Left colon (tissue), 2 donors: ENCODE measurements at regions not wholly inside any gene's neighbourhood (a gene's known extent, or its start where the extent isn't known, plus 50 kb on each side); places are given as distances from the start of the nearest gene placed in this dataset.
"Not testable (repeated sequence)": the region's sequence is repeated elsewhere in the genome, so short reads cannot be mapped to it uniquely, and the experiment has no call there.

Source experiments
- ATAC-seq: fragments of 200-7000 bp; cut with Tn5 transposase; one replicate; pipeline ENCODE4 v1.9.1; 2020; ENCODE audit warnings: mild to moderate bottlenecking, moderate library complexity
- DNase-seq, 2 donors: peaks; one replicate each; pipeline ENCODE4 v3.0.0-alpha.2; 2020
- intact Hi-C, 2 donors: fragments of 100-400 bp; cut with DNase I in 1 of 2; cut with micrococcal nuclease in 1 of 2; formaldehyde crosslinking; loops; one replicate each; pipeline versions ENCODE4 v1.11.2 to v1.14.0; 2022; cut with DNase I, micrococcal nuclease
- donor health status: DM: no; HTN: no; CAD: no.
- donor health status: DM: yes; HTN: yes; CAD: no.

- ATAC-seq (no peak), DNase-seq (no peak)
- intact Hi-C loops = no loop called here
These were observed 65.7 kb upstream of the SELENOP start for GRCh38 chr5:42877431-42877830.

DNA sequence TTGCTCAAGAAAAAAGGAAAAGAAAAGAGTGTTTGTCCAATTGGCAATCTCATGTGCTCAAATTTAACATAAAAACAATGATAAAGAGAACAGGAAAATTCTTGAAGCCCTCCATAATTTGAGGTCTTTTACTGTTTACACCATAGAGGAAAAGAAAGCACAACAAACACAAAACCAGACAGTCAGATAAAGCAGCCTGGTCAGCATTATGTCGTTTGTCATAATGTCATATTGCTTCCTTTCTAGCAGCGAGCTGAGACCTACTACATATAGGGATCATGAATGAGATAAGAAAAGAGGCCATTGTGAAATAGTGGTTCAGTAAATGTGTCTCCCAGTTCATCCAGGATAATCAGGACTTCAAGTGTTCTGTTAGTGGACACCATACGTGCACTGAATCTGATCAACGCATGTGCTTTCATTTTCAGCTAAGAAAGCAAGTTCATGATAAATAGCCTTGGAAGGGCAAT, 64.7 kb upstream of the SELENOP start:
- intact Hi-C loops = no loop called here
- ATAC-seq = peak; percentile 31
- no peak for DNase-seq

DNA sequence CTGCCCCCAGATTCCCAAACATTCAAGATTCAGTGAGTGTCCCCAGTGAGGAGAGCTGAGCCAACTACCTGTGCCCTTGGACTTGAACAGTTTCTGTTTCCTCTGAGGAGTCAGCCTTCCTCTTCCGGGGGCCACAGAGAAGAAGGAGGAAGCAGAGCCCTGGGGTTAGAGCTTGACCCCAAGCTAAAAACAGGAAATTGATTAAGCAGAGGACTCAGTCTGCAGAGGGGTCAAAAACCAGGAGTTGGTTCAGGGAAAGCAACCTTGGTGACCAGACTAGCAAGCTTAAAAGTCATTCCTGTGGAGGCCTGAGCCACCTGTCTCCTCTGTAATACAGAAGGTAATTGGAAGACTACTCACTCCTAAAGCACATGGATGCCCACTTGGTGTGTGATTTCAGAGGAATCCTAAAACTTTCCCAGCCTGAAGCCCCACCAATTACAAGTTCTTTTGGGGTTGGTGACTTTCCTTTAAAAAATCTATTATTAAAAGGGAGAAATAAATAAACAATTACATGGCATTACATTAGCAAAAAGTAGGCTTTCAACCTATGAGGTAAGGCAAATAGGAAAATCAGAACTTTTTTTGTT, 64.2 kb upstream of the SELENOP start:
- DNase-seq (no peak), ATAC-seq (peak; percentile 5)
- intact Hi-C loops = no loop called here

GRCh38 chr5:42875211-42875610, 63.5 kb upstream of the SELENOP start:
- intact Hi-C loops = no loop called here

DNA sequence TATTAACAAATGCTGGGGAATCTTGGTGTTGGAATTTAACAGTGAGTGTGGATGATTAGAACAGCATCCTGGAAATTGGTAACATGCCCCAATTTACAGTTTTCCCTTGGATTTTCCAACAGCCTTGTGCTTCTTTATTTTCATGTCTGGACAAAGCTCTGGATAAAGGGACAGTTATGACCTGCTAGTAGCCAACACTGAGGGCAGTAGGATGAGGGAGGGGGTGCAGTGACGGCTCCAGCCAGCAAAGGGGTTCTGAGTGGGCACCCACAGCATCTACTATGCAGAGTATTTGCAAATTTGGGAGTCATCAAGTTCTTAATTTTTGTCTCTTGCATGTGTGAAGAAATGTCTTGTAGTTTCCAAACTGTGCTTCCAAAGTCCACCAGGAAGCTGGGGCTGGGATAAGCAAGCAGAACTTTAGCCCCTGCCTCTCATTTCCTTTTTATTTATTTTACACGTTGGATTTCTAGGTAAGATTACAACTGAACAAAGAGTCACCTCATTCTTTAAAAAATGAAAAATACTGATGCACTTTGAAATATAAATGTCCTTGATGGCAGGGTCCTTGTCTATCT, 63.0 kb upstream of the SELENOP start:
- intact Hi-C loops = no loop called here
- DNase-seq = peak; percentile 37 to 42
- peak; percentile 42 for ATAC-seq

More at GRCh38 chr5:42875211-42875610, 63.5 kb upstream of the SELENOP start:
- no peak for DNase-seq
- no peak for ATAC-seq

DNA sequence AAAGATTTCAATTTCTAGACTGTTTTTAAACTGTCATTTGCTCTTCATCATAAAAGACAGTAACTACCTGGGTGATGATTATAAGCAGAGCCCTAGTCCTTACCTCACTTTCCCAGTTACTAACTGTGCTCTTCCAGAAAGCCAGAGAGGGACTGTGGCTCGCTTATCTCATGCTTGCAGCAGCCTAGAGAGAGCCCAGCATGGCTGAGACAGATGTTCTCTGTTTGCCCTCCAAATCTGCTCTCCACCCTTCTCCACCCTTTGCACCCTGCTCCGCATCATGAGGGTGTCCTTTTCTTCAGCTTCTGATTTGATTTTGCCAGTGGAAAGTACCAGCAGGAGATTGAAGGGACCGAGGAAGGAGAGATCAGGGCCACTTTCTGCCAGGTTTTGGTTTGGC, 61.2 kb upstream of the SELENOP start:
- DNase-seq (no peak), ATAC-seq (no peak)
- intact Hi-C loops = no loop called here

DNA sequence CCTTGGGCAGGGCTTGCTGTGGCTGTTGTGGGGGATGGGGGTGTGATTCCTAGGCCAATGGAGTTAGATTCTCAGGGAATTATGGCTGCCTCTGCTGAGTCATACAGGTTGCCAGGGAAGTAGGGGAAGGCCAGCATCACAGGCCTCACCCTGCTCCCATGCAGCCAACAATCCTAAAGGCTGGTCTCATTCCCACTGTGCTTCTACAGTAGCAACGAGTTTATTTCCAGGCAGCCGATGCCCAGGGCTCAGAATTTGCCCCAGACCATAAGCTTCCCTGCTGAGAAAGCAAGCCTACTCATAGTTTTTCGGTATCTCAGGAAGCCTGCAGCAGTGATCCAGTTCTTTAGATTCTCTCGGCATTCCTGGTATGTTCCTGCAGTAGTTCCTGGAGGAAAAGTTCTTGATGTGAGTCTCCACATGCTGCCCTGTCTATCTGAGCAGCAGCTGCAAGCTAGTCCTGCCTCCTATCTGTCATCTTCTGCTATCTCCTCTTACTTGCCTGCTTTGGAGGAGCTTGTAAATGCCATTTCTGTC, 59.3 kb upstream of the SELENOP start:
- peak; percentile 73 for ATAC-seq
- intact Hi-C loops = no loop called here
- DNase-seq = peak; percentile 30 to 63

GRCh38 chr5:42868417-42868816, 56.7 kb upstream of the SELENOP start:
- DNase-seq, intact Hi-C loops, ATAC-seq: not testable (repeated sequence)

DNA sequence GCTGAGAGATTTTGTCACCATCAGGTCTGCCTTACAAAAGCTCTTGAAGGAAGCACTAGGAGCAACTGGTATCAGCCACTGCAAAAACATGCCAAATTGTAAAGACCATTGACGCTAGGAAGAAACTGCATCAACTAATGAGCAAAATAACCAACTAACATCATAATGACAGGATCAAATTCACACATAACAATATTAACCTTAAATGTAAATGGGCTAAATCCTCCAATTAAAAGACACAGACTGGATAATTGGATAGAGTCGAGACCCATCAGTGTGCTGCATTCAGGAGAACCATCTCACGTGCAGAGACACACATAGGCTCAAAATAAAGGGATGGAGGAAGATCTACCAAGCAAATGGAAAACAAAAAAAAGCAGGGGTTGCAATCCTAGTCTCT, 53.1 kb upstream of the SELENOP start:
- DNase-seq, ATAC-seq, intact Hi-C loops: not testable (repeated sequence)
